NCI-H748 treated with DMSO at 0.1 percent for 48 hours (cell line): ENCODE measurements at regions not wholly inside any gene's neighbourhood (a gene's known extent, or its start where the extent isn't known, plus 50 kb on each side); places are given as distances from the start of the nearest gene placed in this dataset.
"Not testable (repeated sequence)": the region's sequence is repeated elsewhere in the genome, so short reads cannot be mapped to it uniquely, and the experiment has no call there.

ENCODE experiments used
- DNase-seq: peaks from one replicate; lab custom pipeline; 2025; lab: John Stamatoyannopoulos, UW

- no peak for DNase-seq
These were observed 935.9 kb upstream of the LRATD1 start for GRCh38 chr2:13696601-13697000.

- no peak for DNase-seq
These were observed 933.7 kb upstream of the LRATD1 start for GRCh38 chr2:13698847-13699246.

DNA sequence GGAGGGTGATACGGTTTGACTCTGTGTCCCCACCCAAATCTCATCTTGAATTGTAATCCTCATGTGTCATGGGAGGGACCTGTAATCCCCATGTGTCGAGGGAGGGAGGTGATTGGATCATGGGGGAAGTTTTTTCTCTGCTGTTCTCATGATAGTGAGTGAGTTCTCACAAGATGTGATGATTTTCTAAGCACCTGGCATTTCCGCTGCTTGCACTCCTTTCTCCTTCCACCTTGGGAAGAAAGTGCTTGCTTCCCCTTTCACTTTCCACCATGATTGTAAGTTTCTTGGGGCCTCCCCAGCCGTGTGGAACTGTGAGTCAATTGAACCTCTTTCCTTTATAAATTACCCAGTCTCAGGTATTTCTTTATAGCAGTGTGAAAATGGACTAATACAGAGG is 932.6 kb upstream of the LRATD1 start:
- DNase-seq = not testable (repeated sequence)

- DNase-seq = no peak
These were observed 921.4 kb upstream of the LRATD1 start for GRCh38 chr2:13711154-13711553.

DNA sequence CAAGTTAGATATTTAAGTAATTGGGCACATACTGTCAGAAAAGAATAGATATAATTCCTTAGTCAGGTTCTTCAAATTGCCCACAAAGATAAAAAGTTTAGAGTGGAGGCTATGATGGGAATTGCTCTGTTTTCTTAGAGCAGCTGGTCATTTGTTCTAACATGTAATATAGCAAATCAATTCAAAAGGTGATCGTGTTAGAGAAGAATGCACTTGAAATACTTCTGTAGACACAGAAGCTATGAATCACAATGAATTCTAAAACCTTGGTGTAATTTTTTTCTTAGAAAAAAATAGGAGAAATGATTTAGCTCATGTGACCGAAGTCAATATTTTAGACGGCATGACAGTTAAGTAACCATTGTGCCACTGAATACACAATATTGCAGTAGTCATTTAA is 918.1 kb upstream of the LRATD1 start:
- no peak for DNase-seq

DNA sequence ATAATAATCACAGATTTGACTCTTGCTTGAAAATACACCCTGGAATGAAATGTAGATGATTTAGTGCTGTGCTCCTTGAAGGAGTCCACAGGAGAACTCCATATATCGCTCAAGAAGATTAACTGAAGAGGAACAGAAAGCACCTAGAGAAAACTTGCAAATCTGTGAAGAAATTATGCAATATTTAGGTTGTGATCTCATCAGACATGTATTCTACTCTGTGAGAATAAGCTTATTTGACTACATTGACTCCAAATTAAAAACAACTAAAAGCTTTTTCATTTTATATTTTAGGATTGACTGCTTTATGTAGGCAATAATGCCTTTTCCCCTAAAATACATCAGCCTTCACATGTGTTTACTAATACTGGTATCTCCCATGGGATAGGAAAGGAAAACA is 906.6 kb upstream of the LRATD1 start:
- no peak for DNase-seq

GRCh38 chr2:13745330-13745729 is 887.2 kb upstream of the LRATD1 start:
- no peak for DNase-seq

GRCh38 chr2:13751955-13752354 is 880.6 kb upstream of the LRATD1 start:
- no peak for DNase-seq

GRCh38 chr2:13758412-13758811 is 874.1 kb upstream of the LRATD1 start:
- DNase-seq = no peak

DNA sequence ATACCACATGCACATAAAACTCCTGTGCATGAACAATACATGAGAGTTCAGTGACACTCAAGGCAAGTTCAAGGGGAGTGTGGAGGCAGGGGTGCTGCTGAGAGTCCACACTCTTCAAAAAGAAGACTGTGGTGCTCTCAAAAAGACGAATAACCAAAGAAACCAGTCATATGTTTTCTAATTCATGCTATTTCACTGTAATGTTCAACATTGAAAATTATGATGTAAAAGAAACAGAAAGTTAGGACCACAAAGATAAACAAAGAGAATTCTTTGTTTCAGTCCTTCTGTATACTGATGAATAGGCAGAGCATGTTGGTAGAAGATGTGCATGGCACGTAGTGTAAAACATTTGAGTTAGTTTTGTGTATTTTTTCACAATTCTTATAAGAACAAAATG is 864.2 kb upstream of the LRATD1 start:
- DNase-seq = no peak

GRCh38 chr2:13770279-13770678 is 862.2 kb upstream of the LRATD1 start:
- no peak for DNase-seq

GRCh38 chr2:13779996-13780395 is 852.5 kb upstream of the LRATD1 start:
- DNase-seq = peak; percentile 33

- no peak for DNase-seq
These were observed 841.4 kb upstream of the LRATD1 start for GRCh38 chr2:13791019-13791547.

- no peak for DNase-seq
These were observed 826.0 kb upstream of the LRATD1 start for GRCh38 chr2:13806539-13806938.

GRCh38 chr2:13813236-13813635 is 819.3 kb upstream of the LRATD1 start:
- no peak for DNase-seq

DNA sequence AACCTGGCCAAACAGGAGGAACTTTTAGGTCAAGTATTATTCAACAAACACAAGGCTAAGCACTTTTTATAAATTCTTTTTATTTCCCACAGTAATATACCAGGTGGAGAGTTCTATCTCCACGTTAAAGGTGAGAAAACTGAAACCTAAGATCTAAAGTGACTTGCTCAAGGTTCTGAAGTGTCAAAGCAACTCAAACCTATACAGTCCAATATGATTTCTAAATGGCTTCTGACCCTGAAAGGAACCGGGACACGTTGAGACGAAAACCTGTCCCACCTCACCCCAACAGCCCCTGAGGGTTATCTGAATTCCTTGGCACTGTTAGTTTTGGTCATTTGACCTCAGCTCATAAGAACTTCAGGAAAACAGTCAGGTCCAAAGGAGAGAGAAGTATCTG is 814.5 kb upstream of the LRATD1 start:
- no peak for DNase-seq

GRCh38 chr2:13819896-13820295 is 812.6 kb upstream of the LRATD1 start:
- DNase-seq = no peak

GRCh38 chr2:13821255-13821880 is 811.1 kb upstream of the LRATD1 start:
- DNase-seq = no peak

DNA sequence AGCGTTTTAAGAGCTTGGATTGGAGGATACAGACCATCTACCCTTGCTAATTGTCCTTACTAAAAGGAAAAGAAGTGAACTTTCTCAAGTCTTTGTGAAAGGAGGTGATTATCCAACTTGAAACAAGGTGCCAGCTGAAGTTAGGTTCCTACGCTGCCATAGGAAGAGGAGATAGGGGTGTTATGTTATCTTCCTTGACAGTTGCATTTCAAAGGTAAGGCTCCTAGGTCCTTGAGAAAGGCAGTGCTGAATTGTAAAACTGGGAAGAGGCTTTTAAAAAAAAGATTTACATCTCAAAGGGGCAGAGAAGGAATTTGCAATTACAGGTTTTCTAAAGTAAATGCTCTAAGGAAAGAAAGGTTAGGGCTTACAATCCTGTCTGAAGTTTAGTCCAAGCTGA is 810.2 kb upstream of the LRATD1 start:
- no peak for DNase-seq

DNA sequence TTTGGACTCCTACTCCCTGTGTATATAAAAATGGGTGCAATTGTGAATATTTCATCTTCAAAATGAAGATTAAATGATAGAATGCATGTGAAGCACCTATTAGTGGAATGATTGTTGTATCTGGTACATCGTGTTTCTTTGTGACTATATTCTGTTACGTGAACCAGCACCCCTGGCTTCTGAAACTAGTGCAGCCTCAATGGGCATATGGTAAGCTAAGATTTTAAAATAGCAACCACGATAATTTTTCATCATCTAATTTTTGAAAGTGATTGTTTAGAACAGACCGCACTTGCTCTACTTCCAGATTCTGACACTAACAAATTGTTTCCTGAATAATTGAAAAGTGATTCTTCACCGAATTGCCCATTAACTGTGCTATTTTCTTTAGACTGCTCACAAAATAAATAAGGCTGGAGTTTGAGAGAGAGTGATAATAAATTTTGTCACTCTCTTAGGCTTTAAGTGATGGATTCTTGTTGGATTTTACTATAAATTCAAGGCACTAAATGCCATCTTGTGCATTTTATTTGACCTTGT is 806.1 kb upstream of the LRATD1 start:
- DNase-seq = no peak

DNA sequence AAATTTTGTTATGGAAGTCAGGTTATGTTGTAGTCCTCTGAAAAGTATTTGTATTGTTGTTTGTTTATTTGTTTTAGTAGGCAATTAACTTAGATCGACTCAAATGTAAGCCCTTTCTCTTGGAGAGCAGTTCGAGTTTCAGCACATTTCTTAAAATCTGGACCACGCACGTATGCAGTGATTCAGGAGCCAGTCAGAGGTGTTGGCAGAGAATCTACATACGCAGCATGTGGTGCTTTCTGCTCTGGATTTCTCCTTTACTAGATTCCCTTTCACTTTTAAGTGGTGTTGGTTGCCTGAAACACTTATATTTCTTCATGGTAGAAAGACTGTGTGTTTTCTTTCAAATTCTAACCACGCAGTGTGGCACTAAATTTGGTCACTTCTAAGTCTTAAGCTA is 773.9 kb upstream of the LRATD1 start:
- no peak for DNase-seq

DNA sequence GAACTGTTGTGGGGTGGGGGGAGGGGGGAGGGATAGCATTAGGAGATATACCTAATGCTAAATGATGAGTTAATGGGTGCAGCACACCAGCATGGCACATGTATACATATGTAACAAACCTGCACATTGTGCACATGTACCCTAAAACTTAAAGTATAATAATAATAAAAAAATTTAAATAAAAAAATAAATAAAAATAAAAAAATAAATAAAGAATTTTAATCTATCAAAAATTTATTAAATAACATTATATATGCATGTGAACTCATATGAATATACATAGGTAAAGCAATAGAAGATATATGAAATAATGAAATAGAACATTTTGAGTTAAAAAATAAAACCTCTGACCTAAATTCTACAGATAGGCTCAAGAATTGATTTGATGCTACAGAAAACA is 764.2 kb upstream of the LRATD1 start:
- DNase-seq = not testable (repeated sequence)

DNA sequence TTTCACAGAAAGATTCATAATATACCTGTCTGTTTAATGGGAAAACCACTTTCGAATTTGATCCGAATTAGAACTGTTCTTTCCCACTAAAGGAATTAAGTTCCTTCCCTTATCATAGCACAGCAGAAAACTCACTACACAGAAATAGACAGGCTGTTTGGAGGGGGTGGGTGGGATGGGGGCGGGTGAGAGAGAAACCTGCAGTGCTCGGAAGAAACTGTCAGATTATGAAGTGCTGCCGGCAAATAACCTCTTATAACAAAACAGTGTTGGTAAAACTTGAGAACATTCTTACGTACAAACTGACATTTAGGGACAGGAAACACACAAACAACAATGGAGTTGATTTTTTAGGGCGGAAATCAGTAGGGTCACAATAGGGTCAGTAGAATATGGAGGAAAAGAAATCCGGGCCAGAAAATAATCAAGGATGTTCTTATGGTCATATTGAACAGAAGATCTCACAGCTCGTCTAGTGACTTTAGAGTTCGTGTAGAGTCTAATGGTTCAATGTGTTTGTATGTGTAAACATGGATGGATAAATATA is 756.0 kb upstream of the LRATD1 start:
- DNase-seq = no peak

DNA sequence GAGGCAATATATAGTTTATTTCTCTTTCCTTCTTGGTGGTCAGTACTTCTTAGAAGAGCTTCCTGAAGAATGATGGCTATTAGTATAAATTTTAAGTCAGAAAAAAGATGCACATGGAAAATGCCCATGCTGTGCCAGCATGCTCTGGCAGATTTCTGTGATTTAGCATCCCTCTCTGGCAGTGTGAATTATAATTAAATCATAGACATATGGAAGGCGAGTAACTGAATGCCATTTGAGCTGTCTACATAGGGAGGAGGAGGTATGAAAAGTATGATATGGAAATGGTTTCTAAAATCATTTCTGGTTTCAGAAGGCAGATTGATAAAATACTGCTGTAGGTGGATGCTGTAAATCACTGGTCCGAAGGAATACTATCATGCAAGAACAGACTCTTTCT is 754.9 kb upstream of the LRATD1 start:
- no peak for DNase-seq
